Stomach (tissue), 8 donors: ENCODE measurements at regions not wholly inside any gene's neighbourhood (a gene's known extent, or its start where the extent isn't known, plus 50 kb on each side); places are given as distances from the start of the nearest gene placed in this dataset.
A peak's percentile ranks its signal among the peaks of the same experiment; 100 is the strongest.

Experiments
- DNase-seq, 2 donors: peaks; one replicate each; pipeline versions ENCODE4 v3.0.0 to v3.0.0-alpha.2; 2013 to 2019
- H3K27ac ChIP-seq, 5 donors: fragments of 200-600 bp in 4 of 5; sonication (generic) in 4 of 5; one replicate each; pipeline ENCODE4 v1.5.1; 2013 to 2019; ENCODE audit warnings: mild to moderate bottlenecking in 1 of 5, moderate library complexity in 1 of 5
- H3K27me3 ChIP-seq, 3 donors: fragments of 200-600 bp; sonication (generic); one replicate each; pipeline ENCODE4 v1.5.1; 2017 to 2019; ENCODE audit warnings: mixed run types in 1 of 3
- H3K36me3 ChIP-seq, 4 donors: fragments of 200-600 bp; sonication (generic); 1 replicate in 3 of 4; 2 replicates in 1 of 4; pipeline ENCODE4 v1.5.1; 2016 to 2019
- H3K4me1 ChIP-seq, 4 donors: fragments of 200-600 bp; sonication (generic); one replicate each; pipeline ENCODE4 v1.5.1; 2016 to 2019
- H3K4me3 ChIP-seq, 4 donors: fragments of 200-600 bp; sonication (generic) in 3 of 4; one replicate each; pipeline ENCODE4 v1.5.1; 2016 to 2019; ENCODE audit warnings: mild to moderate bottlenecking in 1 of 4
- H3K9me3 ChIP-seq, 4 donors: fragments of 200-600 bp; sonication (generic); one replicate each; pipeline ENCODE4 v1.5.1; 2016 to 2019
- EP300 ChIP-seq: sonication (generic); formaldehyde crosslinking; IDR thresholded peaks from one replicate; pipeline ENCODE4 v1.6.1; 2017; ENCODE audit warnings: antibody characterized with exemption
- POLR2A ChIP-seq, 4 donors: fragments of 450-650 bp; IDR thresholded peaks; one replicate each; pipeline ENCODE4 v1.6.1; 2016; ENCODE audit warnings: antibody characterized with exemption in 4 of 4, control low read depth in 2 of 4, mild to moderate bottlenecking in 1 of 4, moderate library complexity in 1 of 4
- POLR2AphosphoS5 ChIP-seq, 3 donors: sonication (generic); formaldehyde crosslinking; IDR thresholded peaks; one replicate each; pipeline ENCODE4 v1.6.1; 2016; ENCODE audit warnings: antibody characterized with exemption in 3 of 3
- WGBS, 5 donors: extraction: QIAGEN DNeasy Blood & Tissue Kit in 3 of 5; methylation state at CpG; one replicate each; pipeline versions ENCODE4 v1.1.5 to v1.1.7; 2013 to 2018; 5-methylcytosine and 5-hydroxymethylcytosine counted together
- intact Hi-C: fragments of 100-400 bp; cut with DNase I; formaldehyde crosslinking; loops from one replicate; pipeline ENCODE4 v1.15.1; 2023; ENCODE audit warnings: low total_unique reads
- TF ChIP-seq, protein P1 (sequence below), 7 experiments: fragments of 450-650 bp in 4 of 7; fragments of 200-600 bp in 3 of 7; sonication (generic) in 3 of 7; IDR thresholded peaks; one replicate each; pipeline ENCODE4 v1.5.1; 2016 to 2019; ENCODE audit warnings: antibody characterized with exemption in 7 of 7, control low read depth in 2 of 7, mild to moderate bottlenecking in 1 of 7
- donor health status: healthy with polysubstance abuse.
- donor health status: Bipolar disorder and iron deficiency.
- donor health status: healthy.

DNA sequence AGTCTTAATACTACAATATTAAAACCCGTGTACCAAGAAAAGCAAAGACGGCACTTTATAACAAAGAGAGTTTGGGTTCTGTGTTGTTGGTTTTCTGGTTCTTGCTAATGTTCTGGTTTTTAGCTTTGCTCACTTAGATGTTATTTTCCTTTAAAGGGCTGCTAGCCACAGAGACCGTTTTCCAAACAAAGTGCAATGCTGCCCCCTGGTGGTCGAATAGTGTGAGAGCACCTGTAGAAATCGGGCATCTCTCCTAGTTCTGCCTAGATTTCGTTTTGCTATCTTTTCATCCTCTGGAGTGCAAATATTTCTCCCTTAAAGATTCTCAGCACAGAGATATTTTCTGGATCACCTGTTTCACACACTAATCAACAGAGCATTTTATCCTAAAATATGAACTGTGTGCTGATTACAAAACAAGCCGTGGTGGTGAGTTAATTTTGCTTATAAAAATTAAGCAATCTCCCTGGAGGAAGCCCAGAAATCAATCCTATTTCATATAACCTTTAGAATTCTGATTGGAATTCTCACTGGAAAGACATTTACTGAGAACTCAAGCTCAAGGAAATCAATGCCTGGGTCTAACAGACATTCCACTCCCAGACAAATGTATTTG, 334.5 kb upstream of the NOCT start:
- intact Hi-C loops, result no loop called here
- 9 to 15% (median 11%) methylated on average over 7 of the region's 7 CpGs for WGBS, 5 donors
- no peak for TF ChIP-seq POLR2A (IDR thresholded peaks at IDR 0.05)
- TF ChIP-seq, protein P1, sequence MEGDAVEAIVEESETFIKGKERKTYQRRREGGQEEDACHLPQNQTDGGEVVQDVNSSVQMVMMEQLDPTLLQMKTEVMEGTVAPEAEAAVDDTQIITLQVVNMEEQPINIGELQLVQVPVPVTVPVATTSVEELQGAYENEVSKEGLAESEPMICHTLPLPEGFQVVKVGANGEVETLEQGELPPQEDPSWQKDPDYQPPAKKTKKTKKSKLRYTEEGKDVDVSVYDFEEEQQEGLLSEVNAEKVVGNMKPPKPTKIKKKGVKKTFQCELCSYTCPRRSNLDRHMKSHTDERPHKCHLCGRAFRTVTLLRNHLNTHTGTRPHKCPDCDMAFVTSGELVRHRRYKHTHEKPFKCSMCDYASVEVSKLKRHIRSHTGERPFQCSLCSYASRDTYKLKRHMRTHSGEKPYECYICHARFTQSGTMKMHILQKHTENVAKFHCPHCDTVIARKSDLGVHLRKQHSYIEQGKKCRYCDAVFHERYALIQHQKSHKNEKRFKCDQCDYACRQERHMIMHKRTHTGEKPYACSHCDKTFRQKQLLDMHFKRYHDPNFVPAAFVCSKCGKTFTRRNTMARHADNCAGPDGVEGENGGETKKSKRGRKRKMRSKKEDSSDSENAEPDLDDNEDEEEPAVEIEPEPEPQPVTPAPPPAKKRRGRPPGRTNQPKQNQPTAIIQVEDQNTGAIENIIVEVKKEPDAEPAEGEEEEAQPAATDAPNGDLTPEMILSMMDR (IDR thresholded peaks at IDR 0.05), result peak in 6 of 7 experiments; percentile 60 to 96 (median 88)

DNA sequence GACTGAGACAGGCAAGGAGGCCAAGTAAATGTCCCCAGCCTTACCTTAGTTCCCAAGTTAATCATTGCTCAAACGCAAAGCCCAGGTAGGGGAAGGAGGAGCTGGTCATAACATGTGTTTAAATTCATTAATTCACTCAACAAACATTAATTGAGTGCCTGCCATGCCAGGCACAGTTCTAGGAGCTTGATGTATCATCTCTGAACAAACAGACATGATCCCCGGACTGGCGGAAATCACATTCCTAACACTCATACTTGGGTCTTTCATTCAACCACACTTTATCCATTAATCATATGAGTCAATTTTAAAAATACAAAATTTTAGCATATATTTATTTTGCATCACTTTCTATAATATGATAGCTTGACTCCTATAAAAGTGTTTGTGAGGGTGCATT, 335.3 kb upstream of the NOCT start:
- intact Hi-C loops, result no loop called here
- no peak overlapping the region for H3K4me3 ChIP-seq
- H3K9me3 ChIP-seq, result no peaks in the 10 kb centered on the region
- H3K27me3 ChIP-seq, result no peaks in the 10 kb centered on the region
- no peak overlapping the region for H3K27ac ChIP-seq
- DNase-seq, result no peak
- WGBS, 5 donors, result 76 to 88% (median 79%) methylated on average over 3 of the region's 3 CpGs
- peaks cover 0 to 8% (median 4%) of the 10 kb centered on the region in 4 donors for H3K4me1 ChIP-seq
- TF ChIP-seq EP300 (no peak), POLR2AphosphoS5 (IDR thresholded peaks at IDR 0.05) (no peak), POLR2A (IDR thresholded peaks at IDR 0.05) (no peak)
- TF ChIP-seq, protein P1 (IDR thresholded peaks at IDR 0.05), result no peak
- no peaks in the 10 kb centered on the region for H3K36me3 ChIP-seq

More for the DNA sequence above, 334.5 kb upstream of the NOCT start:
- no peaks in the 10 kb centered on the region for H3K9me3 ChIP-seq
- no peak overlapping the region for H3K27ac ChIP-seq
- peak; percentile 86 to 93 for DNase-seq
- no peak overlapping the region for H3K4me3 ChIP-seq
- H3K36me3 ChIP-seq, result no peaks in the 10 kb centered on the region
- peaks cover 0 to 8% (median 4%) of the 10 kb centered on the region in 4 donors for H3K4me1 ChIP-seq
- no peaks in the 10 kb centered on the region for H3K27me3 ChIP-seq

DNA sequence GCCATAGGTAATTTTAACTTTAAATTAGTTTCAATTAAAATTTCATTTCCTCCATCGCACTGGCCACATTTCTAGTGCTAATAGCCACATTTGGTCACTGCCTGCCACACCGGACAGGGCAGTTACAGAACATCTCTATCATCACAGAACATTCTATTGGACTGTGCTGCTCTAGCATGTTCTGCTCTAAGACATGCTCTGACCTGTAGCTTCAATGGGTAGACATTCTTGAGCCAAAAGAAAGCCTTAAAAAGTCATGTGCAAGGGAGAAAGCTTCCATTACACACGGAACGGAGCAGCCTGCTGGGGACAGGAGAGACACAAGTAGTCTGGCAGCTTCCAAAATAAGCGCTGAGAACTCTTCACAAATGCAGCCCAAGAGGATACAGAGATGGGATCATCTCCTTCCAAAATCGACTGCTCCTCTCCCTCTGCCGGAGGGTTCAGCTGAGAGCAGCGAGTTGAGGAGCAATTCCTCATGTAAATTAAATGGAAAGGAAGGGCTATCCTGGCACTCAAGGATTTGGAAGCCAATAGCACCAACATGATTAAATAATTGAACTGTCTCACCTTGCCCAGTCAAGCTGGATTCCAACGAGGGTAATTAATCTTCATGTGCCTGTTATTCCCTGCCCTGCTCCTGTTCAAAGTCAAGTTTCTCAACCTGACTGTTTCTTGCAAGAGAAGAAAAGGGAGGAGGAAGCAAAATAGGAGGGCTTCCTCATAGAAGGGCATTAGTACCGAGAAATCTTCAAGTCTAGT, 336.4 kb upstream of the NOCT start:
- H3K9me3 ChIP-seq, result no peaks in the 10 kb centered on the region
- TF ChIP-seq, protein P1 (IDR thresholded peaks at IDR 0.05), result no peak
- TF ChIP-seq POLR2AphosphoS5 (IDR thresholded peaks at IDR 0.05), result no peak
- TF ChIP-seq POLR2A (IDR thresholded peaks at IDR 0.05), result no peak
- no peak for TF ChIP-seq EP300
- DNase-seq, result no peak
- no peak overlapping the region for H3K4me3 ChIP-seq
- 77 to 87% (median 86%) methylated on average over 10 of the region's 10 CpGs for WGBS, 5 donors
- no peaks in the 10 kb centered on the region for H3K36me3 ChIP-seq
- H3K27me3 ChIP-seq, result no peaks in the 10 kb centered on the region
- intact Hi-C loops, result no loop called here
- no peak overlapping the region for H3K27ac ChIP-seq
- peaks cover 0 to 8% (median 4%) of the 10 kb centered on the region in 4 donors for H3K4me1 ChIP-seq

DNA sequence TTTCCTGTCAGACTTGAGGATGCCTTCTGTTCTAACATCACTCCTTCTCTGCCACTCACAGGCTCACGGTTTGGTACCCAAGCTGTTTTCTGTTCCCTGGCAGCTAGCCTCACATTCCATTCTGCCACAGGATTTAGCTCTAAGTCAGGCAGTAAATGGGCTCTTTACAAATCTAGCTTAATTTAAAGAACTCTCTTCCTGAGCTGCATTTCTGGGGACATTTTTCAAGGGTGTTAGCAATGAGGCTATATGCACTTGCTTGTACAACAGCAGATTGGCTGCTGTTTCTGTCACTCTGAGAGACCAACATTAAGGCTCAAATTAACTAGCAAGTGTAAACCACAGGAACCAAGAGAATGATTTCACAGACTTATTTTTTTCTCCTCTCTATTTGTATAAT, 337.8 kb upstream of the NOCT start:
- peak in 1 of 2 donors; percentile 22 for DNase-seq
- intact Hi-C loops, result no loop called here
- H3K27me3 ChIP-seq, result no peaks in the 10 kb centered on the region
- peaks cover 0 to 8% (median 2%) of the 10 kb centered on the region in 4 donors for H3K4me1 ChIP-seq
- TF ChIP-seq POLR2AphosphoS5 (IDR thresholded peaks at IDR 0.05) (no peak), EP300 (no peak), POLR2A (IDR thresholded peaks at IDR 0.05) (no peak)
- TF ChIP-seq, protein P1 (IDR thresholded peaks at IDR 0.05), result no peak
- no peak overlapping the region for H3K27ac ChIP-seq
- no peaks in the 10 kb centered on the region for H3K36me3 ChIP-seq
- no peak overlapping the region for H3K4me3 ChIP-seq
- no peaks in the 10 kb centered on the region for H3K9me3 ChIP-seq
- WGBS, 5 donors, result 21 to 37% (median 28%) methylated on average over 1 of the region's 1 CpG
